ENCODE measurements at regions not wholly inside any gene's neighbourhood (a gene's known extent, or its start where the extent isn't known, plus 50 kb on each side); places are given as distances from the start of the nearest gene placed in this dataset.

- TF ChIP-seq CTCF (conservative IDR thresholded peaks at IDR 0.05; ENCODE audit: low read depth in 2 of 2) = no peak
Measured at GRCh38 chr10:51004776-51005175, 69.5 kb upstream of the PRKG1 start (continued).

GRCh38 chr10:51005551-51005950 lies 68.7 kb upstream of the PRKG1 start:
- Histone ChIP-seq H3K9me2 (ENCODE audit: insufficient read depth) (peaks cover 12% of the 10 kb centered on the region), H3K36me3 (ENCODE audit: insufficient read depth) (no peaks in the 10 kb centered on the region), H3K4me2 (no peak overlapping the region), H3K4me3 (no peak overlapping the region), H3K27me3 (ENCODE audit: insufficient read depth) (no peaks in the 10 kb centered on the region), H3K79me2 (replicated peaks; ENCODE audit: insufficient read depth) (no peaks in the 10 kb centered on the region), H3F3A (replicated peaks; ENCODE audit: low read depth) (no peaks in the 10 kb centered on the region), H4K20me1 (replicated peaks; ENCODE audit: insufficient read depth) (no peaks in the 10 kb centered on the region), H3K27ac (ENCODE audit: low read depth) (no peak overlapping the region), H3K4me1 (ENCODE audit: insufficient read depth) (peaks cover 9% of the 10 kb centered on the region), H2AFZ (no peak overlapping the region; the same call in 1 of the 2 replicates)
- no peaks in the 10 kb centered on the region for H3K9me3 Mint-ChIP-seq
- H3K36me3 Mint-ChIP-seq (ENCODE audit: low read depth) = no peaks in the 10 kb centered on the region
- peaks cover 18% of the 10 kb centered on the region for H3K4me1 Mint-ChIP-seq
- H3K27me3 Mint-ChIP-seq (ENCODE audit: insufficient read depth, low read depth, poor library complexity) = peaks cover 2% of the 10 kb centered on the region
- DNase-seq (ENCODE audit: low spot score) = no peak
- no peak overlapping the region for H3K27ac Mint-ChIP-seq
- no peak overlapping the region for H3K4me3 Mint-ChIP-seq
- ATAC-seq = no peak
- no peak for TF ChIP-seq CTCF (conservative IDR thresholded peaks at IDR 0.05; ENCODE audit: low read depth in 2 of 2)
- TF ChIP-seq REST (IDR thresholded peaks at IDR 0.05; ENCODE audit: unreplicated experiment) = no peak
- TF ChIP-seq JUNB (IDR thresholded peaks at IDR 0.05; ENCODE audit: unreplicated experiment) = no peak
- no peak for TF ChIP-seq NANOG (IDR thresholded peaks at IDR 0.05; ENCODE audit: borderline replicate concordance)
- TF ChIP-seq ZNF462 (CRISPR knock-in tag; IDR thresholded peaks at IDR 0.05) = no peak
- no peak for TF ChIP-seq ZNF331 (CRISPR knock-in tag; IDR thresholded peaks at IDR 0.05; ENCODE audit: low read depth)
- TF ChIP-seq CREB1 (CRISPR knock-in tag; IDR thresholded peaks at IDR 0.05; ENCODE audit: low read depth) = no peak
- TF ChIP-seq EZH2phosphoT487 (IDR thresholded peaks at IDR 0.05; ENCODE audit: unreplicated experiment) = no peak
- TF ChIP-seq ETS1 (IDR thresholded peaks at IDR 0.05) = no peak
- no peak for TF ChIP-seq STAT1 (IDR thresholded peaks at IDR 0.05; ENCODE audit: unreplicated experiment)
- TF ChIP-seq ZNF114 (CRISPR knock-in tag; IDR thresholded peaks at IDR 0.05) = no peak

All from GM23338 (cell line).